GM10248 (cell line): ENCODE measurements at regions not wholly inside any gene's neighbourhood (a gene's known extent, or its start where the extent isn't known, plus 50 kb on each side); places are given as distances from the start of the nearest gene placed in this dataset.

Experiments
- CTCF ChIA-PET: fragments of 300-600 bp; sonication (Branson Sonifier 250); formaldehyde crosslinking; extraction: SDS; loops from one replicate; lab custom pipeline; 2021; ENCODE audit warnings: antibody characterized with exemption; lab: Yijun Ruan, JAX
- POLR2A ChIA-PET: fragments of 350-650 bp; sonication (Branson Sonifier 250); formaldehyde crosslinking; extraction: SDS; loops from one replicate; lab custom pipeline; 2020; ENCODE audit warnings: antibody characterized with exemption; lab: Yijun Ruan, JAX
- DNase-seq: peaks from one replicate; pipeline ENCODE4 v3.0.0; 2012; ENCODE audit errors: extremely low spot score
- CTCF ChIP-seq: IDR thresholded peaks from 2 replicates; pipeline ENCODE4 v1.5.1; 2012; ENCODE audit warnings: mild to moderate bottlenecking, low read depth; ENCODE audit errors: extremely low read depth, missing control alignments, control extremely low read depth

DNA sequence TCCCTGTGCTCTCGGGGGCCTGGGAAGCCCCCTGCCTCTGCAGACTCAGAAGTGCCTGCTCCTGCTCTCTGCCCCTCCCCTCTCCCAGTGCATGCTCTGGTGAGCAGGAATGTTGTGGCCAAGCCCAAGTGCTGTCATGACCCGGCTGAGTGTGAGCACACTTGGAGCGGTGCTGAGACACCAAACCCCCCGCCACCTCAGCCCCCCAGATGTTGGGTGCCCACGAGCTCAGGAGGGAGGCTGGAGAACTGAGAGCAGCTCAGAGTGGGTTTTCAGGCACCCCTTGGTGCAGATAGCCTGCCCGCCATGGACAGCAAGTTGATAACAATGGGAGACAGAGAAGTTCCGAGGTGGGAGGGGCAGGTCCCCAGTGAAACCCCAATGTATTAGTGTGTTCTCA is 477.4 kb downstream of the ACTRT1 start:
- CTCF ChIA-PET = no interaction called here
- TF ChIP-seq CTCF = no peak
- DNase-seq = no peak
- POLR2A ChIA-PET = no interaction called here

GRCh38 chrX:127572471-127572870 is 479.7 kb downstream of the ACTRT1 start:
- CTCF ChIA-PET = no interaction called here
- TF ChIP-seq CTCF = no peak
- POLR2A ChIA-PET = no interaction called here
- no peak for DNase-seq

DNA sequence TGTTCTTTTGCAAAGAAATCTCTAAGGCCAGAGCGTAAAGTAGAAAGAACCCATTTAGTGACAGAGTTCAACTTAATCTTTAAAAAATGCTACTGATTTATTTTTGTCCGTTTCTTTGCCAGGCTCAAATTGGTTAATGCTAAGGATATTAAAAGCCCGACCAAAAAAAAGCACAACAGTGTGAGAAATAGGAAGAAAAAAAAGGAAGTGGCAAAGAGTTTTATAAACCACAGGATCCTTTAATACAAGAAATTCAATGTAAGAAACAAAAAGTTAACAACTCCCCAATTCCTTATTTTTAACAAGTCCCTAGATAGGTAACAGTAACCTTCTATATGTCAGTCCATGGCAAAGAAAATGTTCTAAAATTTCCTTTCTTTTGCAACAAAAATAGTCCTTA is 480.4 kb downstream of the ACTRT1 start:
- ChIA-PET POLR2A (no interaction called here), CTCF (no interaction called here)
- no peak for DNase-seq
- no peak for TF ChIP-seq CTCF

- POLR2A ChIA-PET = no interaction called here
- TF ChIP-seq CTCF = no peak
- CTCF ChIA-PET = no interaction called here
- DNase-seq = no peak
Measured at GRCh38 chrX:127570276-127570675, 481.9 kb downstream of the ACTRT1 start.

- DNase-seq = no peak
- TF ChIP-seq CTCF = no peak
- ChIA-PET CTCF (no interaction called here), POLR2A (no interaction called here)
Measured at GRCh38 chrX:127568691-127569090, 483.5 kb downstream of the ACTRT1 start.

DNA sequence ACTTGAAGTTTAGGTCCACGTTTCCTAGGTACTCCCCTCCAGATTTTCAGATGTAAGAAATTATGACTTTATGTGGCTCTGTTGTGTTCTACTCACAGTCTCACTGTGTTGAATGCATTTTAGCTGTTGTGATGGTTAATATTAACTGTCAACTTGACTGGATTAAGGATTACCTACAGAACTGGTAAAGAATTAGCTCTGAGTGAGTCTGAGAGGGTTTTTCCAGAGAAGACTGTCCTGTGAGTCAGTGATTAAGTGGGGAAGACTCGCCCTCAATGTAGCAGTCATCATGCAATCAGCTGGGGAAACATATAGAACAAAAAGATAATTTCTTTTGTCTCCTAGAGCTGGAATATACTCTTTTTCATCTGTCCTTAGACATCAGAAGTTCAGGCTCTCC is 493.4 kb downstream of the ACTRT1 start:
- CTCF ChIA-PET = no interaction called here
- no peak for DNase-seq
- POLR2A ChIA-PET = no interaction called here
- TF ChIP-seq CTCF = no peak

DNA sequence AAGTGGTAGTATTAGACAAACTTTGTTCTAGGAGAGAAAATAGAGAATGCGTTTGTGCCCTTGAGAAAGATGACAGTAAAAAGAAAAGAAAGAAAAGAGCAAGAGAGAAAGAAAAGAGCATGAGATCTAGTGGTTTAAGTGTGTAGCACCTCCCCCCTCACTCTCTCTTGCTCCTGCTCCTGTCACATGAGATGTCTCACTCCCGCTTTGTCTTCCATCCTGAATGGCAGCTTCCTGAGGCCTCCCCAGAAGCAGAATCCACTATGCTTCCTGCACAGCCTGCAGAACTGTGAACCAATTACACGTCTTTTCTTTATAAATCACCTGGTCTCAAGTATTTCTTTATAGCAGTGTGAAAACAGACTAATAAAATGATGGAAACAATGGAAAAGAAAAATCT is 499.6 kb downstream of the ACTRT1 start:
- POLR2A ChIA-PET = no interaction called here
- no peak for DNase-seq
- TF ChIP-seq CTCF = no peak
- CTCF ChIA-PET = no interaction called here
